ENCODE measurements at regions not wholly inside any gene's neighbourhood (a gene's known extent, or its start where the extent isn't known, plus 50 kb on each side); places are given as distances from the start of the nearest gene placed in this dataset.
"Not testable (repeated sequence)": the region's sequence is repeated elsewhere in the genome, so short reads cannot be mapped to it uniquely, and the experiment has no call there.

- no peaks in the 10 kb centered on the region for H3K9me3 Mint-ChIP-seq
- intact Hi-C loops (cut with micrococcal nuclease) = no loop called here
Observed at GRCh38 chr5:87030699-87031098, 237.0 kb upstream of the RASA1 start.

DNA sequence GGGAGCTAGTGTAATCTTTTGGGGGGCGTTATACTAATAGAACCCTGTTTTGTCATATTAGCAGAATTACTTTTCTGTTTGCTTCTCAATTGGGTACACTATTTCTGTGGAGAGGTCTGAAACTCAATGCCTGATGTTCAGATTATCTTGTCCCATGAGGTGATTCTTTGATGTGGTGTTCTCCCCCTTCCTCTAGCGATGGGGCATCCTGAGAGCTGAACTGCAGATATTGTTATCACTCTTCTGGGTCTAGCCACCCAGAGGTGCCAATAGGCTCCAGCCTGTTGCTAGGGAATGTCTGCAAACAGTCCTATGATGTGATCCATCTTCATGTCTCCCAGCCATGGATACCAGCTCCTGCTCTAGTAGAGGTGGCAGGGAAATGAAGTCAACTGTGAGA is 233.1 kb upstream of the RASA1 start:
- intact Hi-C loops (cut with micrococcal nuclease) = no loop called here
- no peaks in the 10 kb centered on the region for H3K9me3 Mint-ChIP-seq
- no peak overlapping the region for H3K27ac Mint-ChIP-seq
- no peaks in the 10 kb centered on the region for H3K27me3 Mint-ChIP-seq
- peaks cover 7% of the 10 kb centered on the region for H3K4me1 Mint-ChIP-seq (ENCODE audit: low read depth)
- no peak overlapping the region for H3K4me3 Mint-ChIP-seq
- H3K36me3 Mint-ChIP-seq (ENCODE audit: low read depth) = no peaks in the 10 kb centered on the region

More at GRCh38 chr5:87030699-87031098, 237.0 kb upstream of the RASA1 start:
- H3K27me3 Mint-ChIP-seq = peaks cover 2% of the 10 kb centered on the region
- no peak overlapping the region for H3K4me3 Mint-ChIP-seq
- no peak overlapping the region for H3K27ac Mint-ChIP-seq
- H3K4me1 Mint-ChIP-seq (ENCODE audit: low read depth) = peaks cover 7% of the 10 kb centered on the region
- H3K36me3 Mint-ChIP-seq (ENCODE audit: low read depth) = no peaks in the 10 kb centered on the region

GRCh38 chr5:87042554-87042953 is 225.1 kb upstream of the RASA1 start:
- Mint-ChIP-seq H3K27me3 (no peaks in the 10 kb centered on the region), H3K27ac (no peak overlapping the region), H3K4me1 (ENCODE audit: low read depth) (peaks cover 11% of the 10 kb centered on the region), H3K36me3 (ENCODE audit: low read depth) (no peaks in the 10 kb centered on the region), H3K9me3 (peaks cover 15% of the 10 kb centered on the region), H3K4me3 (no peak overlapping the region)
- intact Hi-C loops (cut with micrococcal nuclease) = no loop called here

GRCh38 chr5:87048156-87048555 is 219.5 kb upstream of the RASA1 start:
- Mint-ChIP-seq H3K4me3 (no peak overlapping the region), H3K27me3 (no peaks in the 10 kb centered on the region), H3K9me3 (peaks cover 58% of the 10 kb centered on the region), H3K36me3 (ENCODE audit: low read depth) (peaks cover 12% of the 10 kb centered on the region), H3K27ac (no peak overlapping the region), H3K4me1 (ENCODE audit: low read depth) (peaks cover 23% of the 10 kb centered on the region)
- intact Hi-C loops (cut with micrococcal nuclease) = no loop called here

DNA sequence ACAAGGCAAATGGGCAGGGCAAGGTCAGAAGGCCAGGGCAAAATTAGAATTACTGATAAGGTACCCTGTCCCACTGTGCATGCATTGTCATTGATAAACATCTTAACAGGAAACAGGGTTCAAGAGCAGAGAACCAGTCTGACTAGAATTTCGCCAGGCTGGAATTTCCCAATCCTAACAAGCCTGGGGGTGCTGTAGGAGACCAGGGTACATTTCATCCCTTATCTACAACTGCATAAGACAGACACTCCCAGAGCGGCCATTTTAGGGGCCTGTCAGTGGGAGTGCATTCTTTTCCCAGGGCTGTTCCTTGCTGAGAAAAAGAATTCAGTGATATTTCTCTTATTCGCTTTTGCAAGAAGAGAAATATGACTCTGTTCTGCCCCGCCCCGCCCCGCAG is 218.7 kb upstream of the RASA1 start:
- Mint-ChIP-seq H3K4me1 (ENCODE audit: low read depth) (peaks cover 27% of the 10 kb centered on the region), H3K36me3 (ENCODE audit: low read depth) (peaks cover 15% of the 10 kb centered on the region), H3K9me3 (peaks cover 53% of the 10 kb centered on the region)
- intact Hi-C loops (cut with micrococcal nuclease); H3K4me3 Mint-ChIP-seq; H3K27ac Mint-ChIP-seq; H3K27me3 Mint-ChIP-seq: not testable (repeated sequence)

- H3K4me3 Mint-ChIP-seq = no peak overlapping the region
- peaks cover 62% of the 10 kb centered on the region for H3K9me3 Mint-ChIP-seq
- H3K27ac Mint-ChIP-seq = no peak overlapping the region
- H3K4me1 Mint-ChIP-seq (ENCODE audit: low read depth) = peaks cover 31% of the 10 kb centered on the region
- intact Hi-C loops (cut with micrococcal nuclease) = no loop called here
- no peaks in the 10 kb centered on the region for H3K27me3 Mint-ChIP-seq
- H3K36me3 Mint-ChIP-seq (ENCODE audit: low read depth) = peaks cover 15% of the 10 kb centered on the region
Observed at GRCh38 chr5:87051502-87052113, 216.1 kb upstream of the RASA1 start.

DNA sequence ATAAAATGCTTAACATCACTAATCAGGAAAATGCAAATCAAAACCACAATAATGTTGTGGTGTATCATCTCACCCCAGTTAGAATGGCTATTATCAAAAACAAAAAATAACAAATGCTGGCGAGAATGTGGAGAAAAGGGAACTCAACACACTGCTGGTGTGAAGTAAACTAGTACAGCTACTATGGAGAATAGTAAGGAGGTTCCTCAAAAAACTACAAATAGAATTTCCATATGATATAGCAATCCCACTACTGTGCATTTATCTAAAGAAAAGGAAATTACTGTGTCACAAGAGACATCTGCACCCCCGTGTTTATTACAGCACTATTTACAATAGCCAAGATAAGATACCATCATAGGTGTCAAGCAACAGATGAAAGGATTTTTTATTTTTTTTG is 214.5 kb upstream of the RASA1 start:
- Mint-ChIP-seq H3K27me3 (no peaks in the 10 kb centered on the region), H3K4me3 (no peak overlapping the region), H3K4me1 (ENCODE audit: low read depth) (peaks cover 31% of the 10 kb centered on the region), H3K27ac (peak overlapping the region; percentile 34), H3K36me3 (ENCODE audit: low read depth) (peaks cover 15% of the 10 kb centered on the region), H3K9me3 (peaks cover 56% of the 10 kb centered on the region)
- intact Hi-C loops (cut with micrococcal nuclease) = no loop called here

GRCh38 chr5:87054821-87055220 is 212.9 kb upstream of the RASA1 start:
- peaks cover 31% of the 10 kb centered on the region for H3K4me1 Mint-ChIP-seq (ENCODE audit: low read depth)
- peaks cover 6% of the 10 kb centered on the region for H3K36me3 Mint-ChIP-seq (ENCODE audit: low read depth)
- H3K27ac Mint-ChIP-seq = peak overlapping the region; percentile 82
- H3K27me3 Mint-ChIP-seq = no peaks in the 10 kb centered on the region
- H3K4me3 Mint-ChIP-seq = no peak overlapping the region
- peaks cover 40% of the 10 kb centered on the region for H3K9me3 Mint-ChIP-seq
- intact Hi-C loops (cut with micrococcal nuclease) = no loop called here

DNA sequence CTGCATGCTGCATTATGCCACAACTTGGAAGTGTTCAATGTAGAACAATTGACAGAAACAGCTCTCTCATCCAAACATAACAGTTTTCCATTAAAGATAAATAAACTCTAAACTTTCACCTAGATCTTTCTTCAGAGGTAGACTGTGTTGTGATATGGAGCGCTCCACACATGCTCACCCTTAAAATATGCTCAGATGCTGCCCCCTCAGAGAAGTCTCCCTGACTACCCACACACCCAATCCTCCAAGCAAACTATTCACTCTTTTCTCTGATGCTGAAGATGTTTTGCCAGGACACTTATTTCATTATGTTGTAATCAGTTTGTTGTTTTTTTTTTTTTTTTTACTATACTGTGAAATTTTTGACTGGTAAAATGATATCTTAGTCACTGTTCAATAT is 206.6 kb upstream of the RASA1 start:
- H3K36me3 Mint-ChIP-seq (ENCODE audit: low read depth) = no peaks in the 10 kb centered on the region
- H3K4me1 Mint-ChIP-seq (ENCODE audit: low read depth) = no peaks in the 10 kb centered on the region
- intact Hi-C loops (cut with micrococcal nuclease) = no loop called here

DNA sequence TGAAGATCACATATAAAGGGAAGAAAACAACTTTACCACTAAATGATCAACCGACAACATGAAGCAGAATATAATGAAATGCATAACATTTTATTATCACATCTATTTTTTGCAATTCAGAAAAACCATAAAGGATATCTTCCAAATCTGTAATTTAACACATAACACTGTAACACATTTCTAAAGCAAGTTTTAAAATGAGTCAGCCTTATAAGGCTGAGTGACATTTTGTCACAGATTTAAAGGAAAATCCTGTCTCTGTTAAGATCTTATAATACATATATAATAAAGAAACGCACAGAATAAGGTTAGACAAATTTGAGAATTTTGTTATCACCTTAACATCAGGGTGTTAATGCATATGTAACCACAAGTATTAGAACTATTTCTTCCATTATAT is 198.4 kb upstream of the RASA1 start:
- Mint-ChIP-seq H3K4me1 (ENCODE audit: low read depth) (no peaks in the 10 kb centered on the region), H3K4me3 (no peak overlapping the region), H3K27me3 (no peaks in the 10 kb centered on the region), H3K36me3 (ENCODE audit: low read depth) (no peaks in the 10 kb centered on the region), H3K9me3 (no peaks in the 10 kb centered on the region), H3K27ac (no peak overlapping the region)
- intact Hi-C loops (cut with micrococcal nuclease) = loop anchor here (5.0 kb wide), 1 partner anchor 328 kb away; no protein-coding TSS in a partner anchor

More for the DNA sequence above, 206.6 kb upstream of the RASA1 start:
- no peak overlapping the region for H3K4me3 Mint-ChIP-seq
- H3K9me3 Mint-ChIP-seq = peaks cover 21% of the 10 kb centered on the region
- H3K27me3 Mint-ChIP-seq = no peaks in the 10 kb centered on the region
- no peak overlapping the region for H3K27ac Mint-ChIP-seq

DNA sequence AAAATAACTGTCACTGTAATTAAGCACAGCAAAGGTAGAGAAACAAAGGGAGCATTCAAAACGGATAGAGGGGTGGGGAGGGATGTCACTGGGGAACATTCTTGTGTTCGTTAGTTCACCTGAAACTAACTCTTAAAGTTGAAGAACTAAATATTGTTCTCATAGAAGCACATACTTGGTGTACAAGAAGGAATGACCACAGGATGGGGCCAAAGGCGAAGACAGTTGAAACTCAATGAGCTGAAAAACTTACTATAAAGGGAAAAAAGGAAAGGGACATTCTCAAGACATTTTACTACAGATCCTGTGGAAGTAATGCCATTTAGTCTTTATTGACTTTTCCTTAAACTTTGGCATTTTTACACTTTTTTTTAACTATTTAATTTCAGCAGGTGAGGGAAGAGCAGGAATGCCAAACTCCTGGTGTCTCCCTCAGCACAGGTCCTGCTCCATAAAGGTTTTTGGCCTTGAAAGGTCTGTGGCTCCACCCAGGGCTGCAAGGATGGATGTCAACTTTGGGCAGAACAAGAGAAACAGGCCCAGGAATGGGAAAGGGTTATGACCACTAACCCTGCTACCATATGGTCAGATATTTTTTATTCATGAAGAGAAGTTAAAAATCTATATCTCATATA is 197.6 kb upstream of the RASA1 start:
- intact Hi-C loops (cut with micrococcal nuclease) = loop anchor here (5.0 kb wide), 2 partner anchors 197 to 327 kb away; partner anchors contain the start of gene RASA1
- H3K27me3 Mint-ChIP-seq = no peaks in the 10 kb centered on the region
- no peak overlapping the region for H3K4me3 Mint-ChIP-seq
- H3K36me3 Mint-ChIP-seq (ENCODE audit: low read depth) = no peaks in the 10 kb centered on the region
- H3K4me1 Mint-ChIP-seq (ENCODE audit: low read depth) = peaks cover 5% of the 10 kb centered on the region
- no peaks in the 10 kb centered on the region for H3K9me3 Mint-ChIP-seq
- H3K27ac Mint-ChIP-seq = no peak overlapping the region

- intact Hi-C loops (cut with micrococcal nuclease) = loop anchor here (5.0 kb wide), 1 partner anchor 193 kb away; the partner anchor contains the start of gene RASA1
- H3K4me1 Mint-ChIP-seq (ENCODE audit: low read depth) = peaks cover 18% of the 10 kb centered on the region
- H3K36me3 Mint-ChIP-seq (ENCODE audit: low read depth) = no peaks in the 10 kb centered on the region
- no peak overlapping the region for H3K4me3 Mint-ChIP-seq
- H3K9me3 Mint-ChIP-seq = no peaks in the 10 kb centered on the region
- H3K27me3 Mint-ChIP-seq = no peaks in the 10 kb centered on the region
- no peak overlapping the region for H3K27ac Mint-ChIP-seq
Observed at GRCh38 chr5:87074072-87074471, 193.6 kb upstream of the RASA1 start.

DNA sequence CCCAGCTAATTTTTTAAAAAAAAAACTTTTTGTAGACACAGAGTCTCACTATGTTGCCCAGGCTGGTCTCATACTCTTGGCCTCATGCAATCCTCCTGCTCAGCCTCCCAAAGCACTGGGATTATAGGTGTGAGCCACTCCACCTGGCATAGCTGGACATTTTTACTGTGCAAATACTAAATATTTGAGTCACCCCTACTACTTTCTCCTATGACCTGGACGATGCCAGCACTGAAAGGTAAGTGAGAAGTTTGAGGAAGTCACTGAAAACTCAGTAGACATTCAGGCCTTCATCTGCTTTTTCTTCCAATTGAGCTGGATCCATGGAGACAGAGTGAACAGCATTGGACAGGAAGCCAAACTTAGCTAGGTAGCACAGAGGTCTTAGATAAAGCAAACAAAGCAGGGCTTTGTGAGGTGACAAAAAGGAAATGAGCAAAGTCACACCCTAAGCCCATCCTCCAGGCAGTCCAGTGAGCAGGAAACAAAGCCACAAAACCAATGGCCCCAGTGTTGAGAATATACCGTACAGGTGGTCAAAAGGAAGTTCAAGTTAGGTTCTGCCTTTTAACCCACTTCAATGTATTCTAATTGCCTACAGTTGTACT is 192.6 kb upstream of the RASA1 start:
- no peaks in the 10 kb centered on the region for H3K9me3 Mint-ChIP-seq
- H3K36me3 Mint-ChIP-seq (ENCODE audit: low read depth) = no peaks in the 10 kb centered on the region
- peaks cover 22% of the 10 kb centered on the region for H3K4me1 Mint-ChIP-seq (ENCODE audit: low read depth)
- no peak overlapping the region for H3K4me3 Mint-ChIP-seq
- H3K27me3 Mint-ChIP-seq = no peaks in the 10 kb centered on the region
- H3K27ac Mint-ChIP-seq = no peak overlapping the region
- intact Hi-C loops (cut with micrococcal nuclease) = loop anchor here (5.0 kb wide), 1 partner anchor 192 kb away; the partner anchor contains the start of gene RASA1

GRCh38 chr5:87076411-87076810 is 191.3 kb upstream of the RASA1 start:
- Mint-ChIP-seq H3K4me3 (no peak overlapping the region), H3K36me3 (ENCODE audit: low read depth) (no peaks in the 10 kb centered on the region), H3K27me3 (no peaks in the 10 kb centered on the region), H3K9me3 (no peaks in the 10 kb centered on the region), H3K27ac (no peak overlapping the region), H3K4me1 (ENCODE audit: low read depth) (peaks cover 27% of the 10 kb centered on the region)
- intact Hi-C loops (cut with micrococcal nuclease) = no loop called here

All from dendritic cell treated with granulocyte-macrophage colony-stimulating factor and Interleukin-4, amounts not matched to agents 40 ng/mL and 50 ng/mL, for 4 days (primary cell).